Neural cell (in vitro differentiated cells): ENCODE measurements at regions not wholly inside any gene's neighbourhood (a gene's known extent, or its start where the extent isn't known, plus 50 kb on each side); places are given as distances from the start of the nearest gene placed in this dataset.

Source experiments
- H2AFZ ChIP-seq: fragments of 200-600, 300-800 bp; sonication (generic), shearing (Covaris generic); 2 replicates; pipeline ENCODE4 v1.6.0; 2014; ENCODE audit warnings: low read depth, mild to moderate bottlenecking, antibody characterized with exemption, low read length, moderate library complexity
- H3F3A ChIP-seq: fragments of 200-600 bp; shearing (Covaris generic); 2 replicates; pipeline ENCODE4 v1.6.1; 2016; ENCODE audit warnings: mild to moderate bottlenecking, moderate library complexity, mixed read lengths, antibody characterized with exemption, low read length; ENCODE audit not compliant: insufficient read depth, poor library complexity, severe bottlenecking
- H3K27ac ChIP-seq: fragments of 200-600, 300-800 bp; sonication (generic), shearing (Covaris generic); 2 replicates; pipeline ENCODE4 v1.5.1; 2014; ENCODE audit warnings: mild to moderate bottlenecking, low read length, moderate library complexity
- H3K27me3 ChIP-seq: fragments of 300-800, 200-600 bp; sonication (generic), shearing (Covaris generic); 2 replicates; pipeline ENCODE4 v1.6.0; 2014; ENCODE audit warnings: mild to moderate bottlenecking, low read depth, low read length, moderate library complexity; ENCODE audit not compliant: insufficient read depth
- H3K36me3 ChIP-seq: fragments of 300-800, 200-600 bp; sonication (generic), shearing (Covaris generic); 2 replicates; pipeline ENCODE4 v1.5.1; 2014; ENCODE audit warnings: mild to moderate bottlenecking, antibody characterized with exemption, low read length, moderate library complexity; ENCODE audit not compliant: insufficient read depth
- H3K4me2 ChIP-seq: fragments of 300-800, 200-600 bp; sonication (generic), shearing (Covaris generic); 2 replicates; pipeline ENCODE4 v1.6.0; 2014; ENCODE audit warnings: mild to moderate bottlenecking, low read length
- H3K4me3 ChIP-seq: fragments of 300-800, 200-600 bp; sonication (generic), shearing (Covaris generic); 2 replicates; pipeline ENCODE4 v1.5.1; 2014; ENCODE audit warnings: mild to moderate bottlenecking, low read length, moderate library complexity
- H3K79me2 ChIP-seq: fragments of 200-600 bp; shearing (Covaris generic); replicated peaks from 2 replicates; pipeline ENCODE4 v1.6.0; 2014; ENCODE audit warnings: mild to moderate bottlenecking, low read length, moderate library complexity; ENCODE audit not compliant: insufficient read depth
- H3K9ac ChIP-seq: fragments of 300-800, 200-600 bp; sonication (generic), shearing (Covaris generic); 2 replicates; pipeline ENCODE4 v1.6.1; 2016; ENCODE audit warnings: mild to moderate bottlenecking, low read length, mixed read lengths
- H3K9me2 ChIP-seq: fragments of 200-600 bp; shearing (Covaris generic); 2 replicates; pipeline ENCODE4 v1.6.1; 2016; ENCODE audit warnings: mild to moderate bottlenecking, low read length, mixed read lengths; ENCODE audit not compliant: insufficient read depth
- H3K9me3 ChIP-seq: fragments of 200-600, 300-800 bp; sonication (generic), shearing (Covaris generic); 2 replicates; pipeline ENCODE4 v1.6.1; 2016; ENCODE audit warnings: mild to moderate bottlenecking, mixed run types, low read length, moderate library complexity, mixed read lengths
- H4K20me1 ChIP-seq: fragments of 200-600 bp; shearing (Covaris generic); 2 replicates; pipeline ENCODE4 v1.6.1; 2016; ENCODE audit warnings: mild to moderate bottlenecking, mixed run types; ENCODE audit not compliant: insufficient read depth
- EP300 ChIP-seq: fragments of 450-650 bp; conservative IDR thresholded peaks from 2 replicates; pipeline ENCODE4 v1.6.1; 2014; ENCODE audit warnings: antibody characterized with exemption, mild to moderate bottlenecking, moderate library complexity; ENCODE audit not compliant: poor library complexity, severe bottlenecking
- EZH2 ChIP-seq: fragments of 200-600, 300-800 bp; shearing (Covaris generic), sonication (generic); IDR thresholded peaks from 2 replicates; pipeline ENCODE4 v1.6.1; 2014; ENCODE audit warnings: antibody characterized with exemption, low read length, borderline replicate concordance, mild to moderate bottlenecking; ENCODE audit not compliant: insufficient read depth, poor library complexity, severe bottlenecking
- MXI1 ChIP-seq: fragments of 450-650 bp; conservative IDR thresholded peaks from 2 replicates; pipeline ENCODE4 v1.6.1; 2014; ENCODE audit warnings: antibody characterized with exemption, mild to moderate bottlenecking; ENCODE audit not compliant: poor library complexity, severe bottlenecking
- POLR2AphosphoS5 ChIP-seq: IDR thresholded peaks from 2 replicates; pipeline ENCODE4 v1.6.1; 2012
- RAD21 ChIP-seq: fragments of 450-650 bp; conservative IDR thresholded peaks from 2 replicates; pipeline ENCODE4 v1.6.1; 2014; ENCODE audit warnings: antibody characterized with exemption, mild to moderate bottlenecking, moderate library complexity
- REST ChIP-seq: IDR thresholded peaks from 2 replicates; pipeline ENCODE4 v1.6.1; 2012; ENCODE audit warnings: borderline replicate concordance
- SMC3 ChIP-seq: fragments of 450-650 bp; conservative IDR thresholded peaks from 2 replicates; pipeline ENCODE4 v1.6.1; 2014; ENCODE audit warnings: antibody characterized with exemption, mild to moderate bottlenecking, moderate library complexity; ENCODE audit not compliant: poor library complexity
- TAF1 ChIP-seq: IDR thresholded peaks from 2 replicates; pipeline ENCODE4 v1.6.1; 2012; ENCODE audit warnings: low read depth
- TF ChIP-seq, protein P1 (sequence below): fragments of 450-650 bp; IDR thresholded peaks from 2 replicates; pipeline ENCODE4 v1.5.1; 2014; ENCODE audit warnings: antibody characterized with exemption, mild to moderate bottlenecking, moderate library complexity; ENCODE audit not compliant: poor library complexity, severe bottlenecking

DNA sequence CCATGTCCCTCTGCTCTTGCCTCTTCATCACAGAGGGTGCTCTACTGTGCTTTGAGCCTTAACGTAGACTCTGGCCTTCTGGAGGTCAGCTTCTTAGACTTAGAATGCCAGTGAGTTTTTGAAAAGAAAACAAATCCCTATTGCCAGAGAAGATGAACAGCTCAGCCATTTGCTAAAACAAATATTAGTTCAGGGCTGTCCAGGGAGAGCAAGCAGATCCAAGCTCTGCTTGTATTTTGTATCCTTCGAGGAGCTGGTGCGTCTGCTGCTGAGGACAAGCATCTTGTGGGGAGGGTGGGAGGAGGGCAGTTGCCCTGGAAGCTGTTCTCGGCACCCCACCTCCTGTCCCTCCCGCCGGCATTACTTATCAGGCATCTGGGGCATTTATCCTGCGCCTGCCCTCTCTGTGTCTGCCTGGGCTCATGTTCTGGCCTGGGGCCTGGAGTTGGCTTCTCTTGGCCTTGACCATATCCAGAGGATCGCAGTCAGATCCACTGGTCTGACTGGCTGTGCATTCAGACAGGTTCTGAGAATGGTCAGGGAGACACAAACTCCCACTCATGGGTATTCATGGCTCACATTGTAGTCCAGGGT, 173.1 kb upstream of the NLRP1 start:
- Histone ChIP-seq H3K27me3 (no peaks in the 10 kb centered on the region), H3K9me3 (no peaks in the 10 kb centered on the region), H4K20me1 (no peaks in the 10 kb centered on the region), H3K9ac (no peak overlapping the region), H3K4me3 (no peak overlapping the region), H2AFZ (no peak overlapping the region), H3K4me2 (no peak overlapping the region), H3K27ac (no peak overlapping the region), H3K9me2 (no peaks in the 10 kb centered on the region), H3F3A (no peaks in the 10 kb centered on the region), H3K36me3 (no peaks in the 10 kb centered on the region), H3K79me2 (no peaks in the 10 kb centered on the region)
- TF ChIP-seq POLR2AphosphoS5 (no peak), SMC3 (no peak), EP300 (no peak), EZH2 (no peak), REST (no peak), RAD21 (no peak), TAF1 (no peak), MXI1 (no peak)
- TF ChIP-seq, protein P1, sequence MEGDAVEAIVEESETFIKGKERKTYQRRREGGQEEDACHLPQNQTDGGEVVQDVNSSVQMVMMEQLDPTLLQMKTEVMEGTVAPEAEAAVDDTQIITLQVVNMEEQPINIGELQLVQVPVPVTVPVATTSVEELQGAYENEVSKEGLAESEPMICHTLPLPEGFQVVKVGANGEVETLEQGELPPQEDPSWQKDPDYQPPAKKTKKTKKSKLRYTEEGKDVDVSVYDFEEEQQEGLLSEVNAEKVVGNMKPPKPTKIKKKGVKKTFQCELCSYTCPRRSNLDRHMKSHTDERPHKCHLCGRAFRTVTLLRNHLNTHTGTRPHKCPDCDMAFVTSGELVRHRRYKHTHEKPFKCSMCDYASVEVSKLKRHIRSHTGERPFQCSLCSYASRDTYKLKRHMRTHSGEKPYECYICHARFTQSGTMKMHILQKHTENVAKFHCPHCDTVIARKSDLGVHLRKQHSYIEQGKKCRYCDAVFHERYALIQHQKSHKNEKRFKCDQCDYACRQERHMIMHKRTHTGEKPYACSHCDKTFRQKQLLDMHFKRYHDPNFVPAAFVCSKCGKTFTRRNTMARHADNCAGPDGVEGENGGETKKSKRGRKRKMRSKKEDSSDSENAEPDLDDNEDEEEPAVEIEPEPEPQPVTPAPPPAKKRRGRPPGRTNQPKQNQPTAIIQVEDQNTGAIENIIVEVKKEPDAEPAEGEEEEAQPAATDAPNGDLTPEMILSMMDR: no peak

DNA sequence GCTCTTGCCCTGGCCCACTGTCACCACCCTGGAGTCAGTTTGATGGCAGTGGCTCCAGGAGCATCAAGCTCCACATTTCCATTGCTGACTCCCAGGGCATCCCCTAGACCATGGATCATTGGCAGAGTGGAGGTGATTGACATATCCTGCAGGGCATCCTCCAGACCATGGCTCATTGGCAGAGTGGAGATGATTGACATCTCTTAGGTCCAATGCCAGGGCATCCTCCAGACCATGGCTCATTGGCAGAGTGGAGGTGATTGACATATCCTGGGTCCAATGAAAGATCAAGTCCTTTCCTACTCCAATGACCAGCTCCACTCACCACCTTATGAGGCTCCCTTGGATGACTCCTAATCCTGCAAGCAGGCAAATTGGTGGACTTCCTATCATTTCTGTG, 174.3 kb upstream of the NLRP1 start:
- no peaks in the 10 kb centered on the region for H3K79me2 ChIP-seq
- H3K36me3 ChIP-seq: no peaks in the 10 kb centered on the region
- H4K20me1 ChIP-seq: no peaks in the 10 kb centered on the region
- TF ChIP-seq RAD21: no peak
- no peak for TF ChIP-seq TAF1
- no peak for TF ChIP-seq POLR2AphosphoS5
- TF ChIP-seq EP300: no peak
- TF ChIP-seq SMC3: no peak
- no peak for TF ChIP-seq MXI1
- TF ChIP-seq REST: no peak
- TF ChIP-seq, protein P1: no peak
- TF ChIP-seq EZH2: no peak
- H3K9ac ChIP-seq: no peak overlapping the region
- no peak overlapping the region for H2AFZ ChIP-seq
- H3K4me2 ChIP-seq: no peak overlapping the region
- H3K9me3 ChIP-seq: no peaks in the 10 kb centered on the region
- no peaks in the 10 kb centered on the region for H3K27me3 ChIP-seq
- H3K9me2 ChIP-seq: no peaks in the 10 kb centered on the region
- no peak overlapping the region for H3K27ac ChIP-seq
- H3F3A ChIP-seq: no peaks in the 10 kb centered on the region
- no peak overlapping the region for H3K4me3 ChIP-seq
